ENCODE measurements at regions not wholly inside any gene's neighbourhood (a gene's known extent, or its start where the extent isn't known, plus 50 kb on each side); places are given as distances from the start of the nearest gene placed in this dataset.

GRCh38 chr4:135344492-135344891, 1142.9 kb upstream of the PABPC4L start:
- TF ChIP-seq CTCF (conservative IDR thresholded peaks at IDR 0.05 in 1 of 2, IDR thresholded peaks at IDR 0.05 in 1 of 2; ENCODE audit: extremely low read depth in 1 of 2, insufficient read depth in 1 of 2, low read depth in 1 of 2, low read length in 2 of 2) (no peak), EZH2 (IDR thresholded peaks at IDR 0.05; ENCODE audit: borderline replicate concordance, low read length) (no peak)

Data from mammary epithelial cell (primary cell).